Breast epithelium (tissue), 3 donors: ENCODE measurements at regions not wholly inside any gene's neighbourhood (a gene's known extent, or its start where the extent isn't known, plus 50 kb on each side); places are given as distances from the start of the nearest gene placed in this dataset.

Source experiments
- POLR2A ChIP-seq: fragments of 450-650 bp; IDR thresholded peaks from one replicate; pipeline ENCODE4 v1.6.1; 2016; ENCODE audit warnings: antibody characterized with exemption, mild to moderate bottlenecking, moderate library complexity
- TF ChIP-seq, protein P1 (sequence below), 3 donors: fragments of 450-650 bp; IDR thresholded peaks; one replicate each; pipeline ENCODE4 v1.5.1; 2016 to 2017; ENCODE audit warnings: antibody characterized with exemption in 3 of 3, mild to moderate bottlenecking in 3 of 3, moderate library complexity in 3 of 3

GRCh38 chr13:73742982-73743381 lies 391.2 kb downstream of the KLF12 start:
- TF ChIP-seq POLR2A = no peak
- TF ChIP-seq, protein P1, sequence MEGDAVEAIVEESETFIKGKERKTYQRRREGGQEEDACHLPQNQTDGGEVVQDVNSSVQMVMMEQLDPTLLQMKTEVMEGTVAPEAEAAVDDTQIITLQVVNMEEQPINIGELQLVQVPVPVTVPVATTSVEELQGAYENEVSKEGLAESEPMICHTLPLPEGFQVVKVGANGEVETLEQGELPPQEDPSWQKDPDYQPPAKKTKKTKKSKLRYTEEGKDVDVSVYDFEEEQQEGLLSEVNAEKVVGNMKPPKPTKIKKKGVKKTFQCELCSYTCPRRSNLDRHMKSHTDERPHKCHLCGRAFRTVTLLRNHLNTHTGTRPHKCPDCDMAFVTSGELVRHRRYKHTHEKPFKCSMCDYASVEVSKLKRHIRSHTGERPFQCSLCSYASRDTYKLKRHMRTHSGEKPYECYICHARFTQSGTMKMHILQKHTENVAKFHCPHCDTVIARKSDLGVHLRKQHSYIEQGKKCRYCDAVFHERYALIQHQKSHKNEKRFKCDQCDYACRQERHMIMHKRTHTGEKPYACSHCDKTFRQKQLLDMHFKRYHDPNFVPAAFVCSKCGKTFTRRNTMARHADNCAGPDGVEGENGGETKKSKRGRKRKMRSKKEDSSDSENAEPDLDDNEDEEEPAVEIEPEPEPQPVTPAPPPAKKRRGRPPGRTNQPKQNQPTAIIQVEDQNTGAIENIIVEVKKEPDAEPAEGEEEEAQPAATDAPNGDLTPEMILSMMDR (IDR thresholded peaks at IDR 0.05) = no peak
